H1 (cell line): ENCODE measurements at regions not wholly inside any gene's neighbourhood (a gene's known extent, or its start where the extent isn't known, plus 50 kb on each side); places are given as distances from the start of the nearest gene placed in this dataset.

Source experiments
- CTCF ChIA-PET: fragments of 300-600 bp; sonication (Branson Sonifier 250); formaldehyde crosslinking; loops from one replicate; lab custom pipeline; 2021; ENCODE audit not compliant: partially characterized antibody; lab: Charles Lee
- POLR2A ChIA-PET: fragments of 300-600 bp; sonication (Branson Sonifier 250); formaldehyde crosslinking; loops from one replicate; lab custom pipeline; 2021; ENCODE audit warnings: inconsistent platforms; ENCODE audit not compliant: partially characterized antibody; lab: Charles Lee
- DNase-seq, 2 experiments: peaks; one replicate each; pipeline versions ENCODE4 v3.0.0 to v3.0.0-alpha.2; 2010 to 2022; ENCODE audit warnings: low spot score in 2 of 2, low read depth in 1 of 2, mixed read lengths in 1 of 2
- FAIRE-seq: peaks from 2 replicates; lab custom pipeline; 2011; peaks lifted over from hg19 to GRCh38; lab: Jason Lieb, UNC
- H2AFZ ChIP-seq: 2 replicates; pipeline ENCODE4 v1.8.1; 2012; ENCODE audit warnings: low read length, inconsistent platforms
- H2AK5ac ChIP-seq: 2 replicates; pipeline ENCODE4 v1.6.1; 2013; ENCODE audit warnings: low read depth, low read length
- H2BK120ac ChIP-seq: replicated peaks from 2 replicates; pipeline ENCODE3; 2013; ENCODE audit warnings: low read depth, low read length, inconsistent platforms
- H2BK12ac ChIP-seq: 2 replicates; pipeline ENCODE4 v1.6.1; 2013; ENCODE audit warnings: low read depth, low read length
- H2BK15ac ChIP-seq: 2 replicates; pipeline ENCODE4 v1.6.1; 2013; ENCODE audit warnings: low read length
- H2BK20ac ChIP-seq: 2 replicates; pipeline ENCODE4 v1.6.1; 2013; ENCODE audit warnings: low read length
- H2BK5ac ChIP-seq: 2 replicates; pipeline ENCODE4 v1.6.1; 2013; ENCODE audit warnings: low read depth, low read length
- H3K14ac ChIP-seq: 2 replicates; pipeline ENCODE4 v1.6.1; 2013; ENCODE audit warnings: inconsistent platforms; ENCODE audit not compliant: insufficient read length
- H3K18ac ChIP-seq: 2 replicates; pipeline ENCODE4 v1.6.1; 2013; ENCODE audit warnings: low read length; ENCODE audit errors: extremely low read depth
- H3K23ac ChIP-seq: 2 replicates; pipeline ENCODE4 v1.6.1; 2013; ENCODE audit warnings: inconsistent platforms; ENCODE audit not compliant: insufficient read length
- H3K23me2 ChIP-seq: 2 replicates; pipeline ENCODE4 v1.6.1; 2013; ENCODE audit warnings: low read depth, low read length
- H3K27ac ChIP-seq: 2 replicates; pipeline ENCODE4 v1.6.1; 2011; ENCODE audit warnings: low read depth, low read length, inconsistent platforms
- H3K27me3 ChIP-seq, 4 experiments: replicated peaks in 1 of 4; 1 replicate in 1 of 4; 2 replicates in 3 of 4; pipeline versions ENCODE4 v1.6.1 to v1.8.1; 2011 to 2013; ENCODE audit warnings: low read length in 3 of 4, mild to moderate bottlenecking in 3 of 4, inconsistent platforms in 2 of 4, mixed read lengths in 2 of 4, moderate library complexity in 1 of 4; ENCODE audit not compliant: control insufficient read depth in 3 of 4, insufficient read depth in 3 of 4; ENCODE audit errors: extremely low read depth in 1 of 4
- H3K36me3 ChIP-seq, 4 experiments: 2 replicates each; pipeline versions ENCODE4 v1.6.1 to v1.8.1; 2011 to 2013; ENCODE audit warnings: mild to moderate bottlenecking in 4 of 4, low read length in 3 of 4, moderate library complexity in 2 of 4, control low read depth in 1 of 4, inconsistent platforms in 1 of 4; ENCODE audit not compliant: insufficient read depth in 4 of 4, control insufficient read depth in 2 of 4
- H3K4ac ChIP-seq: replicated peaks from 2 replicates; pipeline ENCODE3; 2013; ENCODE audit warnings: low read length, low read depth, mixed read lengths, inconsistent platforms; ENCODE audit not compliant: insufficient read length
- H3K4me1 ChIP-seq, 4 experiments: replicated peaks in 1 of 4; 1 replicate in 1 of 4; 2 replicates in 3 of 4; pipeline versions ENCODE4 v1.6.1 to v1.8.1; 2011 to 2013; ENCODE audit warnings: low read length in 3 of 4, inconsistent platforms in 2 of 4, mixed read lengths in 1 of 4; ENCODE audit not compliant: insufficient read depth in 4 of 4, control insufficient read depth in 3 of 4
- H3K4me2 ChIP-seq, 2 experiments: 2 replicates each; pipeline versions ENCODE4 v1.6.1 to v1.8.1; 2011 to 2013; ENCODE audit warnings: low read depth in 2 of 2, low read length in 2 of 2, control low read depth in 1 of 2, inconsistent platforms in 1 of 2, mild to moderate bottlenecking in 1 of 2; ENCODE audit not compliant: insufficient read depth in 1 of 2
- H3K4me3 ChIP-seq, 4 experiments: fragments of 200-600, 300-600 bp in 1 of 4; sonication (generic), shearing (Covaris generic), sonication (Bioruptor Twin) in 1 of 4; 2 replicates each; pipeline versions ENCODE4 v1.5.1 to v1.8.1; 2011 to 2016; ENCODE audit warnings: low read length in 4 of 4, low read depth in 3 of 4, control low read depth in 2 of 4, inconsistent platforms in 2 of 4, mild to moderate bottlenecking in 2 of 4, mixed read lengths in 1 of 4, moderate library complexity in 1 of 4; ENCODE audit not compliant: insufficient read depth in 2 of 4; ENCODE audit errors: extremely low read depth in 1 of 4
- H3K56ac ChIP-seq: replicated peaks from 2 replicates; pipeline ENCODE3; 2013; ENCODE audit warnings: low read depth, mild to moderate bottlenecking, mixed read lengths, low read length, inconsistent platforms; ENCODE audit not compliant: insufficient read length
- H3K79me1 ChIP-seq: 2 replicates; pipeline ENCODE4 v1.6.1; 2013; ENCODE audit warnings: low read depth, low read length, control low read depth
- H3K79me2 ChIP-seq, 2 experiments: 2 replicates each; pipeline versions ENCODE4 v1.6.1 to v1.8.1; 2012 to 2013; ENCODE audit warnings: low read length in 2 of 2, mild to moderate bottlenecking in 2 of 2, inconsistent platforms in 1 of 2; ENCODE audit not compliant: insufficient read depth in 2 of 2, control insufficient read depth in 1 of 2
- H3K9ac ChIP-seq, 4 experiments: replicated peaks in 1 of 4; 1 replicate in 1 of 4; 2 replicates in 3 of 4; pipeline versions ENCODE4 v1.6.1 to v1.8.1; 2011 to 2013; ENCODE audit warnings: low read depth in 3 of 4, low read length in 3 of 4, control low read depth in 2 of 4, mild to moderate bottlenecking in 2 of 4, moderate library complexity in 2 of 4, inconsistent platforms in 1 of 4; ENCODE audit errors: extremely low read depth in 1 of 4
- H3K9me3 ChIP-seq, 2 experiments: 2 replicates each; pipeline versions ENCODE4 v1.6.1 to v1.8.1; 2012 to 2013; ENCODE audit warnings: mild to moderate bottlenecking in 2 of 2, moderate library complexity in 2 of 2, control low read depth in 1 of 2, inconsistent platforms in 1 of 2, low read depth in 1 of 2, low read length in 1 of 2, mixed read lengths in 1 of 2; ENCODE audit not compliant: insufficient read depth in 2 of 2
- H4K20me1 ChIP-seq, 2 experiments: replicated peaks in 1 of 2; 2 replicates each; pipeline versions ENCODE3 to v1.8.1; 2011 to 2013; ENCODE audit warnings: inconsistent platforms in 2 of 2, low read length in 2 of 2, mild to moderate bottlenecking in 1 of 2; ENCODE audit not compliant: insufficient read depth in 2 of 2, control insufficient read depth in 1 of 2
- H4K5ac ChIP-seq: 2 replicates; pipeline ENCODE4 v1.6.1; 2013; ENCODE audit warnings: low read length, low read depth, mixed read lengths, inconsistent platforms; ENCODE audit not compliant: insufficient read length
- H4K8ac ChIP-seq: 2 replicates; pipeline ENCODE4 v1.8.0; 2013; ENCODE audit warnings: mild to moderate bottlenecking, moderate library complexity, low read length, inconsistent platforms; ENCODE audit not compliant: insufficient read depth; ENCODE audit errors: extremely low read depth
- H4K91ac ChIP-seq: replicated peaks from 2 replicates; pipeline ENCODE3; 2013; ENCODE audit warnings: low read length, mixed read lengths, inconsistent platforms; ENCODE audit not compliant: insufficient read length
- CEBPB ChIP-seq: IDR thresholded peaks from 2 replicates; pipeline ENCODE4 v1.6.1; 2012; ENCODE audit warnings: low read depth, low read length
- GABPA ChIP-seq: IDR thresholded peaks from 2 replicates; pipeline ENCODE4 v1.6.1; 2011; ENCODE audit warnings: mild to moderate bottlenecking, low read length, moderate library complexity, borderline replicate concordance; ENCODE audit not compliant: insufficient read depth
- KDM1A ChIP-seq: fragments of 200-600, 300-600 bp; sonication (generic); IDR thresholded peaks from 2 replicates; pipeline ENCODE4 v1.7.1; 2016; ENCODE audit warnings: mild to moderate bottlenecking, low read length, borderline replicate concordance
- SIX5 ChIP-seq: IDR thresholded peaks from 2 replicates; pipeline ENCODE4 v1.6.1; 2011; ENCODE audit warnings: mild to moderate bottlenecking, low read depth, low read length
- SP1 ChIP-seq: IDR thresholded peaks from 2 replicates; pipeline ENCODE4 v1.6.1; 2011; ENCODE audit warnings: low read depth, low read length
- SUZ12 ChIP-seq: fragments of 200-600 bp; sonication (generic); IDR thresholded peaks from 2 replicates; pipeline ENCODE4 v1.6.1; 2012; ENCODE audit warnings: mild to moderate bottlenecking, inconsistent platforms, low read length, moderate library complexity, mixed read lengths
- TAF1 ChIP-seq: IDR thresholded peaks from 2 replicates; pipeline ENCODE4 v1.6.1; 2011; ENCODE audit warnings: mild to moderate bottlenecking, low read depth, low read length
- TAF7 ChIP-seq: optimal IDR thresholded peaks from 2 replicates; pipeline ENCODE3; 2011; ENCODE audit warnings: low read depth, mild to moderate bottlenecking, inconsistent platforms, low read length, moderate library complexity, borderline replicate concordance
- ZNF274 ChIP-seq: IDR thresholded peaks from 2 replicates; pipeline ENCODE4 v1.7.0; 2012; ENCODE audit warnings: low read length, borderline replicate concordance; ENCODE audit errors: extremely low read depth
- WGBS, 2 experiments: shearing (Covaris generic) in 1 of 2; methylation state at CpG; one replicate each; pipeline versions ENCODE4 v1.1.6 to v1.1.7; 2013 to 2015; ENCODE audit warnings: low lambda C conversion rate in 2 of 2, mixed read lengths in 2 of 2, inconsistent platforms in 1 of 2, low coverage in 1 of 2, missing lambda C conversion rate in 1 of 2; ENCODE audit not compliant: insufficient replicate concordance in 2 of 2, insufficient coverage in 1 of 2, insufficient read length in 1 of 2; ENCODE audit errors: extremely low coverage in 1 of 2, missing lambda C conversion rate in 1 of 2; 5-methylcytosine and 5-hydroxymethylcytosine counted together
- TF ChIP-seq, protein P1 (sequence below): IDR thresholded peaks from 2 replicates; pipeline ENCODE4 v1.6.1; 2012; ENCODE audit warnings: low read length, inconsistent platforms

DNA sequence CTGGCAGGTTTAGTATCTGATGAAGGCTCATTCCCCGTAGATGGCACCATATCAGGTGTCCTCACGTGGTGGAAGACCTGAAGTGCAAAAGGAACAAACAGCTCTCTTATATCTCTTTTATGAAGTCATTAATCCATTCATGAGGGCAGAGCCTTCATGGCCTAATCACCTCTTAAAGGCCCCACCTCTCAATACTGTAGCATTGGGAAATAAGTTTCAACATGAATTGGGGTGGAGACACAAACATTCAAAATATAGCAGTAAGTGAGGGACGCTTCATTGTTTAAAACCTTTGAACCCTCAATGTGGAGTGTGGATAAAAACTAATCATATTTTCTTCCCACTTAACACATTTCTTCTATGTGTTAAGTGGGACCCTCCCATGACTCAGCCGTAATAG lies 489.4 kb upstream of the WWC1 start:
- Histone ChIP-seq H2AK5ac (no peak overlapping the region), H2BK5ac (no peak overlapping the region), H3K23me2 (no peaks in the 10 kb centered on the region), H4K20me1 (no peaks in the 10 kb centered on the region), H2BK12ac (no peak overlapping the region), H2BK120ac (no peak overlapping the region), H2AFZ (no peak overlapping the region), H3K9ac (no peak overlapping the region), H2BK20ac (no peak overlapping the region), H3K4me3 (no peak overlapping the region), H4K91ac (no peak overlapping the region), H4K5ac (no peak overlapping the region), H3K9me3 (no peaks in the 10 kb centered on the region), H3K79me2 (no peaks in the 10 kb centered on the region), H3K36me3 (no peaks in the 10 kb centered on the region), H3K4me1 (peaks cover 0 to 3% (median 1%) of the 10 kb centered on the region in 4 experiments; a peak in 3 of 7 replicates), H3K56ac (no peak overlapping the region), H3K27ac (no peak overlapping the region), H3K23ac (no peak overlapping the region), H3K14ac (no peak overlapping the region), H3K79me1 (no peaks in the 10 kb centered on the region), H3K4ac (no peak overlapping the region), H2BK15ac (no peak overlapping the region), H3K27me3 (no peaks in the 10 kb centered on the region), H3K18ac (no peak overlapping the region), H4K8ac (no peak overlapping the region), H3K4me2 (no peak overlapping the region)
- 86% methylated on average over 4 of the region's 4 CpGs; no CpG with 5 or more reads in 1 of the 2 experiments for WGBS, 2 experiments
- DNase-seq (no peak), FAIRE-seq (no peak)
- ChIA-PET CTCF (interaction anchor here (0.6 to 1.5 kb wide), 3 partner anchors 10 to 23 kb away, joined by 3 read pairs; no protein-coding TSS in a partner anchor), POLR2A (interaction anchor here (1.3 kb wide), 1 partner anchor 10 kb away, joined by 6 read pairs; no protein-coding TSS in a partner anchor)
- no peak for TF ChIP-seq CEBPB
- TF ChIP-seq SIX5, result no peak
- no peak for TF ChIP-seq TAF7
- TF ChIP-seq KDM1A, result no peak
- TF ChIP-seq TAF1, result no peak
- TF ChIP-seq SP1, result no peak
- TF ChIP-seq GABPA, result no peak
- TF ChIP-seq ZNF274, result no peak
- TF ChIP-seq, protein P1, sequence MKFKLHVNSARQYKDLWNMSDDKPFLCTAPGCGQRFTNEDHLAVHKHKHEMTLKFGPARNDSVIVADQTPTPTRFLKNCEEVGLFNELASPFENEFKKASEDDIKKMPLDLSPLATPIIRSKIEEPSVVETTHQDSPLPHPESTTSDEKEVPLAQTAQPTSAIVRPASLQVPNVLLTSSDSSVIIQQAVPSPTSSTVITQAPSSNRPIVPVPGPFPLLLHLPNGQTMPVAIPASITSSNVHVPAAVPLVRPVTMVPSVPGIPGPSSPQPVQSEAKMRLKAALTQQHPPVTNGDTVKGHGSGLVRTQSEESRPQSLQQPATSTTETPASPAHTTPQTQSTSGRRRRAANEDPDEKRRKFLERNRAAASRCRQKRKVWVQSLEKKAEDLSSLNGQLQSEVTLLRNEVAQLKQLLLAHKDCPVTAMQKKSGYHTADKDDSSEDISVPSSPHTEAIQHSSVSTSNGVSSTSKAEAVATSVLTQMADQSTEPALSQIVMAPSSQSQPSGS, result no peak
- TF ChIP-seq SUZ12, result no peak
